B cell (primary cell): ENCODE measurements at regions not wholly inside any gene's neighbourhood (a gene's known extent, or its start where the extent isn't known, plus 50 kb on each side); places are given as distances from the start of the nearest gene placed in this dataset.

ENCODE experiments used
- ATAC-seq: fragments of 200-7000 bp; cut with Tn5 transposase; one replicate; pipeline ENCODE4 v1.10.0; 2021; ENCODE audit warnings: low read depth, mild to moderate bottlenecking, moderate number of reproducible peaks, moderate library complexity
- CTCF ChIA-PET: fragments of 350-600 bp; sonication (Branson Sonifier 250); formaldehyde crosslinking; loops from one replicate; lab custom pipeline; 2021; ENCODE audit warnings: antibody characterized with exemption, inconsistent platforms; lab: Charles Lee
- POLR2A ChIA-PET: fragments of 350-600 bp; sonication (Branson Sonifier 250); formaldehyde crosslinking; loops from one replicate; lab custom pipeline; 2021; ENCODE audit warnings: antibody characterized with exemption; lab: Charles Lee
- DNase-seq: peaks from one replicate; pipeline ENCODE4 v3.0.0; 2013
- H2AFZ ChIP-seq: 2 replicates; pipeline ENCODE4 v1.6.1; 2012; ENCODE audit warnings: mild to moderate bottlenecking, low read depth, low read length; ENCODE audit not compliant: insufficient read depth, poor library complexity, severe bottlenecking
- H3K27ac ChIP-seq, 2 donors: 1 replicate in 1 of 2; 2 replicates in 1 of 2; pipeline ENCODE4 v1.5.1; 2012 to 2013; ENCODE audit warnings: low read length in 2 of 2, mild to moderate bottlenecking in 2 of 2, moderate library complexity in 1 of 2
- H3K27me3 ChIP-seq, 4 experiments: fragments of 200-600 bp in 1 of 4; sonication (generic) in 1 of 4; replicated peaks in 1 of 4; 1 replicate in 2 of 4; 2 replicates in 2 of 4; pipeline versions ENCODE4 v1.6.1 to v1.7.0; 2013 to 2016; ENCODE audit warnings: low read length in 3 of 4, mild to moderate bottlenecking in 2 of 4, mixed read lengths in 1 of 4, moderate library complexity in 1 of 4; ENCODE audit not compliant: insufficient read depth in 4 of 4, control insufficient read depth in 3 of 4; ENCODE audit errors: control extremely low read depth in 1 of 4
- H3K36me3 ChIP-seq, 2 experiments: replicated peaks in 1 of 2; 1 replicate in 1 of 2; 2 replicates in 1 of 2; pipeline versions ENCODE4 v1.6.1 to v1.7.1; 2013; ENCODE audit warnings: low read length in 1 of 2; ENCODE audit not compliant: insufficient read depth in 2 of 2, control insufficient read depth in 1 of 2; ENCODE audit errors: control extremely low read depth in 1 of 2, extremely low read depth in 1 of 2
- H3K4me1 ChIP-seq, 2 donors: fragments of 200-600 bp in 1 of 2; sonication (generic) in 1 of 2; 1 replicate in 1 of 2; 2 replicates in 1 of 2; pipeline versions ENCODE4 v1.5.1 to v1.6.1; 2013 to 2017; ENCODE audit warnings: low read length in 2 of 2; ENCODE audit not compliant: control insufficient read depth in 2 of 2, insufficient read depth in 2 of 2
- H3K4me2 ChIP-seq: replicated peaks from 2 replicates; pipeline ENCODE3; 2012; ENCODE audit warnings: mild to moderate bottlenecking, low read depth, low read length; ENCODE audit not compliant: poor library complexity, severe bottlenecking
- H3K4me3 ChIP-seq, 5 experiments: fragments of 200-600 bp in 1 of 5; sonication (generic) in 1 of 5; 1 replicate in 3 of 5; 2 replicates in 2 of 5; pipeline versions ENCODE4 v1.5.1 to v1.7.0; 2011 to 2016; ENCODE audit warnings: low read length in 4 of 5, mild to moderate bottlenecking in 4 of 5, low read depth in 2 of 5, control low read depth in 1 of 5, moderate library complexity in 1 of 5; ENCODE audit not compliant: insufficient read depth in 1 of 5; ENCODE audit errors: control extremely low read depth in 1 of 5, extremely low read depth in 1 of 5
- H3K79me2 ChIP-seq: fragments of 200-600 bp; sonication (generic); one replicate; pipeline ENCODE4 v1.6.0; 2016; ENCODE audit warnings: low read length; ENCODE audit not compliant: control insufficient read depth, insufficient read depth
- H3K9ac ChIP-seq: fragments of 200-600 bp; sonication (generic); 2 replicates; pipeline ENCODE4 v1.6.1; 2017; ENCODE audit warnings: mild to moderate bottlenecking, low read length, moderate library complexity
- H3K9me3 ChIP-seq, 3 donors: one replicate each; pipeline versions ENCODE4 v1.6.1 to v1.7.1; 2013; ENCODE audit warnings: low read length in 2 of 3; ENCODE audit not compliant: control insufficient read depth in 2 of 3, insufficient read depth in 1 of 3; ENCODE audit errors: control extremely low read depth in 1 of 3
- H4K20me1 ChIP-seq: 2 replicates; pipeline ENCODE4 v1.6.0; 2012; ENCODE audit warnings: mild to moderate bottlenecking, low read length; ENCODE audit not compliant: insufficient read depth, control insufficient read depth, poor library complexity, severe bottlenecking
- H3K27ac Mint-ChIP-seq: one replicate; pipeline ENCODE4 v1.8.0; 2021; ENCODE audit warnings: mixed read lengths
- H3K27me3 Mint-ChIP-seq: one replicate; pipeline ENCODE4 v1.8.0; 2021; ENCODE audit warnings: mixed read lengths
- H3K4me1 Mint-ChIP-seq: one replicate; pipeline ENCODE4 v1.8.0; 2021; ENCODE audit warnings: mixed read lengths
- H3K4me3 Mint-ChIP-seq: one replicate; pipeline ENCODE4 v1.8.0; 2021; ENCODE audit warnings: mixed read lengths
- H3K9me3 Mint-ChIP-seq: one replicate; pipeline ENCODE4 v1.8.0; 2022; ENCODE audit warnings: mixed read lengths; ENCODE audit not compliant: insufficient read depth
- EZH2 ChIP-seq: IDR thresholded peaks from 2 replicates; pipeline ENCODE4 v1.6.1; 2012; ENCODE audit warnings: borderline replicate concordance, low read depth, mild to moderate bottlenecking, moderate library complexity, low read length; ENCODE audit not compliant: insufficient read depth, poor library complexity, severe bottlenecking
- WGBS: methylation state at CpG from one replicate; pipeline ENCODE4 v1.1.5; 2013; ENCODE audit warnings: missing lambda C conversion rate; ENCODE audit not compliant: insufficient coverage; 5-methylcytosine and 5-hydroxymethylcytosine counted together
- intact Hi-C: fragments of 100-400 bp; cut with micrococcal nuclease; formaldehyde crosslinking; loops from one replicate; pipeline ENCODE4 v1.10.0; 2022
- TF ChIP-seq, protein P1 (sequence below): fragments of 200-600 bp; IDR thresholded peaks from one replicate; pipeline ENCODE4 v1.8.0; 2022; ENCODE audit warnings: antibody characterized with exemption, mild to moderate bottlenecking

DNA sequence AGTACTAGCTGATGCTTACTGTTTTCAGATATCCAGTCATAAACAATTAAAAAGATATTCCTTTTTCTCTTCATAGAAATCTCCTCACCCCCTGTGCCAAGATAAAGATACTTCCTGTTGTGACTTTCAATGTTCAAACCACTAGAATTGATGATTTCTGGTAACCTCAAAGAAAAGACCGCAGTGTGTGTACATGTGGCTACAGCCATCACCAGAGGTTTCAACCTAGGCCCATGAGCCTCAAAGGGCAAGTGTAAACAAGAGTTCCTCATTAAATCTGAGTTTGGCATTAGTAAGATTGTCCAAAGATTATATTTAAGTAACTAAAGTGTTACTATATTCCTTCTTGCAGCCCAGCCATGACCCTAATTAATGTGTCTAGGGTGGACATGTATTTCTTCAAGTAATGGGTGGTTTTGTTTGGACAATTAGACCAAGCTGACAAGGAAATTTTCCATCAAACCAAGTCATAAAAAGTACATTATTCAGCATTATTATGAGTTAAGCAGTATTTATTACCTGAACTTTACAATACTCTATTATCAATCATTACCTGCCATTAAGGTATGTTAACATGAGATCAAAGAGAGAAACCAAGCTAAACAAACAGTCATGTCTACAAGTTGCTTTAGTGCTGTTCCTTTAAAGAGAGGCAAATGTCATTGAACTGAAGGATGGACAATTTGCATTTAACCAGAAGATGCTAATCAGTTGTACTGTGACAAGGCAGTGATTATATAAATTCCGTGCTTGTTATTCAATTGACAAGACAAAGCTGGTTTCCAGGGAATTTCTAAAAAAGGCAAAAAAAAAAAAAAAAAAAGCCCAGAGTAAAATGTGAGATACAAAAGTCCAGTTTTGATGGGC is 382.7 kb downstream of the LNPK start:
- ATAC-seq (no peak), DNase-seq (no peak)
- Mint-ChIP-seq H3K27ac (no peak overlapping the region), H3K9me3 (no peaks in the 10 kb centered on the region), H3K27me3 (peaks cover 14% of the 10 kb centered on the region), H3K4me3 (no peak overlapping the region), H3K4me1 (no peaks in the 10 kb centered on the region)
- Histone ChIP-seq H3K79me2 (no peaks in the 10 kb centered on the region), H3K4me3 (no peak overlapping the region), H3K36me3 (no peaks in the 10 kb centered on the region), H3K4me2 (no peak overlapping the region), H3K9ac (no peak overlapping the region), H3K4me1 (no peaks in the 10 kb centered on the region), H2AFZ (no peak overlapping the region), H3K27ac (no peak overlapping the region), H4K20me1 (no peaks in the 10 kb centered on the region), H3K27me3 (no peaks in the 10 kb centered on the region), H3K9me3 (no peaks in the 10 kb centered on the region)
- intact Hi-C loops = no loop called here
- ChIA-PET CTCF (interaction anchor here (0.7 kb wide), 1 partner anchor 1053 kb away, joined by 5 read pairs; no protein-coding TSS in a partner anchor), POLR2A (no interaction called here)
- 100% methylated on average over 1 of the region's 2 CpGs for WGBS
- TF ChIP-seq, protein P1, sequence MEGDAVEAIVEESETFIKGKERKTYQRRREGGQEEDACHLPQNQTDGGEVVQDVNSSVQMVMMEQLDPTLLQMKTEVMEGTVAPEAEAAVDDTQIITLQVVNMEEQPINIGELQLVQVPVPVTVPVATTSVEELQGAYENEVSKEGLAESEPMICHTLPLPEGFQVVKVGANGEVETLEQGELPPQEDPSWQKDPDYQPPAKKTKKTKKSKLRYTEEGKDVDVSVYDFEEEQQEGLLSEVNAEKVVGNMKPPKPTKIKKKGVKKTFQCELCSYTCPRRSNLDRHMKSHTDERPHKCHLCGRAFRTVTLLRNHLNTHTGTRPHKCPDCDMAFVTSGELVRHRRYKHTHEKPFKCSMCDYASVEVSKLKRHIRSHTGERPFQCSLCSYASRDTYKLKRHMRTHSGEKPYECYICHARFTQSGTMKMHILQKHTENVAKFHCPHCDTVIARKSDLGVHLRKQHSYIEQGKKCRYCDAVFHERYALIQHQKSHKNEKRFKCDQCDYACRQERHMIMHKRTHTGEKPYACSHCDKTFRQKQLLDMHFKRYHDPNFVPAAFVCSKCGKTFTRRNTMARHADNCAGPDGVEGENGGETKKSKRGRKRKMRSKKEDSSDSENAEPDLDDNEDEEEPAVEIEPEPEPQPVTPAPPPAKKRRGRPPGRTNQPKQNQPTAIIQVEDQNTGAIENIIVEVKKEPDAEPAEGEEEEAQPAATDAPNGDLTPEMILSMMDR = no peak
- TF ChIP-seq EZH2 = no peak

DNA sequence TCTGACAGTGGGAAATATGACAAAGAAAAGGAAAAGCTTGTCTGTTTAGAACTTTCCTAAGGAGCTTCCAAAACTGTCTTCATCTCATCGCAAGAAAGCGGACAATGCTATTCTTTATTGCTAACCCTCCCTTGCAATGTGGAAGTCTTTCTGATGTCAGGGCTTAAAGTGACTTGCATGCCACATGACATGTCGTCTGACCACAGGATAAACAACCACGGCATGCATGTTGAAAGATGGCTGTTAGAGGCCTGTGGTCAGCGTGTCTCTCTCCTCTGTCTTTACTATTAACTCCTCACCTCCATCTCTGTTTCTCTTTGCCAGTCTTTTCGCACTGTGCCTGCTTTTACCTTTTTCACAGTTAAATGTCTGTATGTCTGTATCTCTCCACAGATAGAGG is 389.8 kb downstream of the LNPK start:
- Mint-ChIP-seq H3K9me3 (no peaks in the 10 kb centered on the region), H3K4me3 (no peak overlapping the region), H3K27ac (no peak overlapping the region), H3K4me1 (no peaks in the 10 kb centered on the region), H3K27me3 (peaks cover 2% of the 10 kb centered on the region)
- Histone ChIP-seq H3K4me3 (no peak overlapping the region), H3K27me3 (no peaks in the 10 kb centered on the region), H3K36me3 (no peaks in the 10 kb centered on the region), H3K27ac (no peak overlapping the region), H2AFZ (no peak overlapping the region), H3K79me2 (no peaks in the 10 kb centered on the region), H3K9me3 (no peaks in the 10 kb centered on the region), H4K20me1 (no peaks in the 10 kb centered on the region), H3K9ac (no peak overlapping the region), H3K4me2 (no peak overlapping the region), H3K4me1 (no peaks in the 10 kb centered on the region)
- DNase-seq (no peak), ATAC-seq (no peak)
- no peak for TF ChIP-seq EZH2
- TF ChIP-seq, protein P1 = no peak
- ChIA-PET CTCF (no interaction called here), POLR2A (no interaction called here)
- intact Hi-C loops = no loop called here
- 60% methylated on average over 2 of the region's 6 CpGs for WGBS
